ENCODE measurements at regions not wholly inside any gene's neighbourhood (a gene's known extent, or its start where the extent isn't known, plus 50 kb on each side); places are given as distances from the start of the nearest gene placed in this dataset.
"Not testable (repeated sequence)": the region's sequence is repeated elsewhere in the genome, so short reads cannot be mapped to it uniquely, and the experiment has no call there.

DNA sequence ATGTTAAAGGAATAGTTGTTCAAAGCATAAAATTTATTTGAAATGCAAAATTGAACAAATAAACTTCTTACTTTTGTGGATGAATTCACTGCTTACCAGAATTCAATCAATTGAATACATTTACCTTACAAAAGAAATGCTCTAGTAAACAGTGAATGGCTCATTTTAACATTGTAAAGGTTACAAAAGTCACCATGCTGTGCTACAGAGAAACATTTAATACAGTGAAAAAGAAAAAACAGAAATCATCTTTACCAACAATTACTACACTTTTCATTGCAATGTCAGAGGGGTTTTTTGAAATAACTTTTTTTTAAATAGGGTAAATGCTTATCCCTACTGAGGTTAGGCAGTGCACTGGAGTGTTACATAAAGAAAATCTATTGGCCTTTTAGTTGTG is 853.0 kb downstream of the NCAM2 start:
- Mint-ChIP-seq H3K4me1 (no peaks in the 10 kb centered on the region), H3K9me3 (peaks cover 5% of the 10 kb centered on the region), H3K27me3 (no peaks in the 10 kb centered on the region), H3K36me3 (ENCODE audit: low read depth) (no peaks in the 10 kb centered on the region), H3K4me3 (no peak overlapping the region), H3K27ac (no peak overlapping the region)
- DNase-seq = no peak
- intact Hi-C loops (cut with micrococcal nuclease) = no loop called here

DNA sequence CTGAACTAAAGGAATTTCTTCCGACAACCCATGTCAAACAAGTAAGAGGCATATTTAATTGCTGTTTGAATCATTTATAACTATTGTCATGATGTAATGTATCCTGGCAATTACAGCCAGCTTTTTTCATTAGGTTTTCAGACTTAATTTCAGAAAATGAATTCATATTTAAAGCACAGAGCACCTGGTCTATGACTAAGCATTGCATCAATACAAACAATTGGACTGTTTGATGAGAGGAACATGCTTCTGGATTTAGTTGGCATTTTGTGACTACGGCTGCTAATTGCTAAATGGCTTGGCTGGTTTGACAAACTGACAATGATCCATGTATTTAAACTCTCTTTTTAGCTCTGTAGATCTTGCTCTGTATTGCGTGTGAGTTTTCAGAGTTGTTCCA is 853.4 kb downstream of the NCAM2 start:
- no peak overlapping the region for H3K27ac Mint-ChIP-seq

DNA sequence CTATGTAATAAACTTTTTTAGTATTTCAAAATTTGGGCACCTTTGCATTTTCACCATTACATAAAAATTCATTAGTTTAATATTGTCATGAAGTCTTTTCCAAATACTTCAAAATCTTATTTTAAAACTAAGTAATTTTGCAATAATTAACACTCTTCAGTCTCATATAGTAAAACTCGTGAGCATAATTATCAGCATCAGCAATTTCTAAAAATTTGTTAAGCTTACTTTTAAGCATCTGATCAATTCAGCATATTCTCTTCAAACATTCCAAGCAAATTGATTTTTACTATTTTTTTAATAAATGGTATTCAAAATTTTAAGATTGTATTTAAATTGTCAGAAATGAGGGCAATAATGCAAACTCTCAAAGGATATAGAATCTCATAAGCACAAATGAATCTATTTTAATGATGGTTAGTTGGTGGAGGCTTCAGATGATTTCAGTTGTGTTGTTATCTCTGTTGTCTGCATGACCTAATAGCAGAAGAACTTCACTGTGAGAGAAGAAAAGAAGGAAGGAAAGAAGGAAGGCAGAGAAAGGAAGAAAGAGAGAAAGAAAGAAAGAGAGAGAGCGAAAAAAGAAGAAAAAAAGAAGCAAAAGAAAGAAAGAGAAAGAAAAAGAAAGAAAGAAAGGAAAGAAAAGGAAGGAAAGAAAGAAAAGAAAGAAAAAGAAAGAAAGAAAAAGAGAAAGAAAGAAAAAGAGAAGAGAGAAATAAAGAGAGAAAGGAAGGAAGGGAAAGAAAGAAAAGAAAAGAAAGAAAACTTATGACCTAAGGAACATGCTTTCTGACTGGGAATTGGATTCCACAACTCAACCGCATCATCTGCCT is 860.5 kb downstream of the NCAM2 start:
- intact Hi-C loops (cut with micrococcal nuclease) = no loop called here
- H3K36me3 Mint-ChIP-seq (ENCODE audit: low read depth) = no peaks in the 10 kb centered on the region
- H3K4me3 Mint-ChIP-seq = no peak overlapping the region
- no peaks in the 10 kb centered on the region for H3K4me1 Mint-ChIP-seq
- no peak overlapping the region for H3K27ac Mint-ChIP-seq
- peaks cover 4% of the 10 kb centered on the region for H3K9me3 Mint-ChIP-seq
- no peaks in the 10 kb centered on the region for H3K27me3 Mint-ChIP-seq
- no peak for DNase-seq

More for the DNA sequence above, 853.4 kb downstream of the NCAM2 start:
- DNase-seq = no peak
- Mint-ChIP-seq H3K4me3 (no peak overlapping the region), H3K4me1 (no peaks in the 10 kb centered on the region), H3K9me3 (peaks cover 4% of the 10 kb centered on the region), H3K36me3 (ENCODE audit: low read depth) (no peaks in the 10 kb centered on the region), H3K27me3 (no peaks in the 10 kb centered on the region)
- intact Hi-C loops (cut with micrococcal nuclease) = no loop called here

DNA sequence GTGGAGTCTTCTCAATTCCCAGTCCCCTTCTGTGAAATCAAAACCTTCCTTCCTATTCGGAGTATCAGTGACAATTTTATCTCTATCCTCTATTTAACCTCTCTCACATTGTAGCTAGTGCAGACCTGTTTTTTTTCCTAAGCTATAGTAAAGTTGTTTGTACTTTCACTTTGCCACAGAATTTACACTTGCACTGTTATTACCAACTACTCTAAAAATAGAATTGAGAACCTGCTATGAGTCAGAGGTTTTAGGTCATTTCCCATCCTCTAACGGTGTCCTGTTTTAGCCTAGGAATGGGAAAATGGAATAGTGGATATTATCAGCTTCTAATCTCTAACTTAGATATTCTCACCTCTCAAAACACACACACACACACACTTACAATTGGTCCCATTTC is 862.7 kb downstream of the NCAM2 start:
- H3K27ac Mint-ChIP-seq = no peak overlapping the region
- H3K4me3 Mint-ChIP-seq = no peak overlapping the region
- intact Hi-C loops (cut with micrococcal nuclease) = no loop called here
- H3K27me3 Mint-ChIP-seq = no peaks in the 10 kb centered on the region
- H3K9me3 Mint-ChIP-seq = no peaks in the 10 kb centered on the region
- no peaks in the 10 kb centered on the region for H3K36me3 Mint-ChIP-seq (ENCODE audit: low read depth)
- DNase-seq = no peak
- H3K4me1 Mint-ChIP-seq = no peaks in the 10 kb centered on the region

DNA sequence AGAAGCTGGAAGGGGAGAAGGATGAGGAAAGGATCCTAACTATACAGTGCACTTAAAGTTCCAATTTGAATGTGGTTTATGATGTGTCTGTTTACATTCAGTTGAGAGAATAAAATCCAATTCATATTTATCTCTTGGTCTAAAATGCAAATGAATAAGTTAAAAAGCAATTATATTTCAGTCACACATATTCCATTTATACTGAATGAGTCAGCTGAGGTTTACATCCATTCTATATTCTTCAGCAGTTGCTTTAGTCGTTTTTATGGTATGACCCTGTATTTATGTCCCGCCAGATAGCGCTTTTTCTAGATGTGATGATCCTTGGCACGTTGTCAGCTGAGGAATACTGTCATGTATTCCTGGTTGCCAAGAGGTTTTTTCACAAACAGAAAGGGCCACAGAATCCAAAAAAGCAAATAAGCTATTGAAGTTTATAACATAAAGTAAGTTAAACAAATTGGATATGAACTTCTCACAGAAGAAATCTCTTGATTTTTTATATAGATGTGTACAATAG is 866.2 kb downstream of the NCAM2 start:
- DNase-seq = no peak
- H3K4me3 Mint-ChIP-seq = no peak overlapping the region
- no peaks in the 10 kb centered on the region for H3K4me1 Mint-ChIP-seq
- no peaks in the 10 kb centered on the region for H3K27me3 Mint-ChIP-seq
- H3K9me3 Mint-ChIP-seq = no peaks in the 10 kb centered on the region
- intact Hi-C loops (cut with micrococcal nuclease) = no loop called here
- no peaks in the 10 kb centered on the region for H3K36me3 Mint-ChIP-seq (ENCODE audit: low read depth)
- H3K27ac Mint-ChIP-seq = no peak overlapping the region

DNA sequence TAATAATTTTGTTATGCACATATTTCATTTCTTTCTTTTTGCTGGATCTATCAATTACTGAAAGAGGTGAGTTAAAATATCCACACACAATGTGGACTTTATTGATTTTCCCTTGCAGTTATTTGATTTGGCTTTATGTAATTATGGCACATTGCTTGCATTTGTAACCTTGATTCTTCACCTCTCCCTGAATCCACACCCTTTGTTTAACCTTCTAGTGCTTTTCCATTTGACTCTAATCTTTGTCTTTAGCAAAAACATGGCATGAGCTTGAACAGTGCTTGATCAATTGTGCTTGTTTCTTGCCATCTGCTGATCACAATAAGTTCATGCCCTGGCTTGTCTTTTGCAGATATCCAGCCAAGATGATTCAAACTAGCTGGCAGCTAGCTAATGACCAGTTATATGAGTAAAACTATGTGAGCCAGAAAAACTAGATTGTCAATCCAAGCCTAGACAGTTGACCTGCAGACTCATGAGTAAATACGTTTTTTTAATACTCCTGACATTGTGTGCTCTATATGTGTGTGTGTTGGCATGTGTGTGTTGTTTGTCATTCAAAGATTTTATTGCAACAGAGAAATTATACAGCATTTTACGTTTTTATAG is 899.2 kb downstream of the NCAM2 start:
- intact Hi-C loops (cut with micrococcal nuclease) = no loop called here
- Mint-ChIP-seq H3K27ac (no peak overlapping the region), H3K36me3 (ENCODE audit: low read depth) (no peaks in the 10 kb centered on the region), H3K4me3 (no peak overlapping the region), H3K4me1 (no peaks in the 10 kb centered on the region), H3K27me3 (no peaks in the 10 kb centered on the region), H3K9me3 (no peaks in the 10 kb centered on the region)
- DNase-seq = no peak

DNA sequence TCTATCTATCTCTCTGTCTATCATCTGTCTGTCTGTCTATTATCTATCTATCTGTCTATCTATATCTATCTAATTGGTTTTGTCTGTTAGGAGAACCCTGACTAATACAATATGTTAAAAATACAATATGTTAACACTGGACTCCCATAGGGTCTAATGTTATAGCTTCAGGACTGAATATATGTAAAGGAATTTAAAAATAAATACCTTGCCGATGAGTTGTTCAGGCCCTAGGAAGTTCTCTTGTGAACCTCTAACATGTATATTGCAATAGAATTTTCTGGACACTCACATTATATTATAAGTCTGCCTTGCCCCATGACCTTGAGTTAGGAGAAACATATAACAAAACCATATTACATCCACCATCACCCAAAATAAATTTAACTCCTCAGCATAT is 900.6 kb downstream of the NCAM2 start:
- Mint-ChIP-seq H3K27ac (no peak overlapping the region), H3K9me3 (no peaks in the 10 kb centered on the region), H3K36me3 (ENCODE audit: low read depth) (no peaks in the 10 kb centered on the region), H3K4me3 (no peak overlapping the region), H3K27me3 (no peaks in the 10 kb centered on the region), H3K4me1 (no peaks in the 10 kb centered on the region)
- no peak for DNase-seq
- intact Hi-C loops (cut with micrococcal nuclease) = no loop called here

DNA sequence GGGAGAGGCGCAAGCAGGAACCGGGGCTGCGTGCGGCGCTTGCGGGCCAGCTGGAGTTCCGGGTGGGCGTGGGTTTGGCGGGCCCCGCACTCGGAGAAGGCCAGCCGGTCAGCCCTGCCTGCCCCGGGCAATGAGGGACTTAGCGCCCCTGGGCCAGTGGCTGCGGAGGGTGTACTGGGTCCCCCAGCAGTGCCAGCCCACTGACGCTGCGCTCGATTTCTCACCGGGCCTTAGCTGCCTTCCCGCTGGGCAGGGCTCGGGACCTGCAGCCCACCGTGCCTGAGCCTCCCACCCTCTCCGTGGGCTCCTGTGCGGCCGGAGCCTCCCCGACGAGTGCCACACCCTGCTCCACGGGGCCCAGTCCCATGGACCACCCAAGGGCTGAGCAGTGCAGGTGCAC is 904.2 kb downstream of the NCAM2 start:
- H3K4me3 Mint-ChIP-seq; H3K36me3 Mint-ChIP-seq (ENCODE audit: low read depth); H3K27me3 Mint-ChIP-seq; H3K4me1 Mint-ChIP-seq; H3K9me3 Mint-ChIP-seq; H3K27ac Mint-ChIP-seq; DNase-seq; intact Hi-C loops (cut with micrococcal nuclease): not testable (repeated sequence)

DNA sequence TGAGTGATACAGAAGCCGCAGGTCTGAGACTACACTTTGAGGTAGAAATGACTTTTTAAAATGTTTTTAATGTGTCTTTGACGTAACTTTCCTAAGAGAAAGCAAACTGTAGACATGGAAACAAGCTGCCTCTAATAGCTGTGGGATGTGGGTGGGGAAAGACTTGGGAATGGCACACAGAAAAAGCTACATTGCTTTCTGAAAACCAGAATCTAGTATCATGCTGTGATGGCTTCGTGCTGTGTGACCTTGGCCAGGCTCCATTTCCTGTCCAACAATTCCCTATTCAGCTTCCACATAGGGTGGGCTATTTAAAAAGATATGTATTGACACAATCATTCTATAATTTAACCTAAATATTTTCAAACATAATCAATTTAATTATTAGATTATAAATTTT is 909.1 kb downstream of the NCAM2 start:
- H3K4me3 Mint-ChIP-seq = no peak overlapping the region
- H3K36me3 Mint-ChIP-seq (ENCODE audit: low read depth) = no peaks in the 10 kb centered on the region
- no peaks in the 10 kb centered on the region for H3K4me1 Mint-ChIP-seq
- no peaks in the 10 kb centered on the region for H3K27me3 Mint-ChIP-seq
- H3K9me3 Mint-ChIP-seq = no peaks in the 10 kb centered on the region
- no peak overlapping the region for H3K27ac Mint-ChIP-seq
- DNase-seq = no peak
- intact Hi-C loops (cut with micrococcal nuclease) = no loop called here

DNA sequence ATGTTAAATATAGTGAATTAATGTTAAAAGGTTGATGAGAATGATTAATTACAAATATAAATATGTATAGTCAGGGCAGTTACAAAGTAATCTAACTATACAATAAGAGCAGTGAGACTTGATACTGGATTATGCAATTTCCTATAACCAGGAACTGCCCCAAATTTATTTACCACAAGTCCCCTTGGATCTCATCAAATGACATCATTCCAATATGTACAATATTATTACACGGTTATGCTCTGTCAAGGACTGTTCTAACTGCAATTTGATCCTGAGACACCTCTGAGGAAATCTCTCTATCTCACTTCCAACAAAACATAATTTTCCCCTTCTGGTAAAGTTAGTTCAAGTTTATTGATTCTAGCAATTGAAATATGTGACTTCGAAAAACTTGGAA is 917.6 kb downstream of the NCAM2 start:
- H3K36me3 Mint-ChIP-seq (ENCODE audit: low read depth) = no peaks in the 10 kb centered on the region
- intact Hi-C loops (cut with micrococcal nuclease) = no loop called here
- no peak overlapping the region for H3K27ac Mint-ChIP-seq
- H3K4me1 Mint-ChIP-seq = no peaks in the 10 kb centered on the region
- no peaks in the 10 kb centered on the region for H3K9me3 Mint-ChIP-seq
- no peaks in the 10 kb centered on the region for H3K27me3 Mint-ChIP-seq
- no peak overlapping the region for H3K4me3 Mint-ChIP-seq
- DNase-seq = no peak

DNA sequence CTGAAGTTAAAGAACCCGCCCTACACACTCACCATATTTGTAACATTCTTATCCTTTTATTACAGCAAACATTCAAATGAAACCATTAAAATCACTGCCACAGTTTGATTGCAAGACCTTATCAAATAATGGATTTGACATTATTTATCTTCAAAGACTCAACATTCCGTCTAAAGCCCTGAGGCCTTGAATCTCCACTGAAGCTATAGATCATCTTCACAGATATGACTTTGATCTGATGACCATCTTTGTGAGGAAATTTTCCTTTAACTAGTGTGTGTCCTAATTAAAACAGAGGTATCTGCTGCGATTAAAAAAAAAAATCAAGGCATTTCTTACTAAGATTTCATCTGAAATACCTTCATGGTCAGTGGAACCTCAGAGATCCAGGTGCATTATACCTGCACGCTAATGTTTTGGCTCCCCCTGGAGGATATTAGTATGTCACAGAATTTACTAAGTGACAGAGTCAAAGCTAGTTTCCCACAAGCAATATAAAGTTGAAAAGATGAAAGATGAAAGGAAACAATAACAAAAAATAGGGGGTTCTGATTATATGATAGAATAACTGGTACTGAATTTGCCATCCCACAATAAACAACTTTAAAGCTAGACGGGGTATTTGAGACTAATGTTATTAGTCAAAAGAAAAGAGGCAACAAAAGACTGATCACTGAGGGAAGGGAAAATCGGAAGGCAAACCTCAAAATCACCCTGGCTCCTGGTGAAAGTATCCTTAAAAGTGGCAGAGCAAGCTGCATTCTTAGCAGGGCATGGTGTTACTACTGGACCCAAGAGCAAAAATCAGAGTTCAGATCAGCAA is 923.4 kb downstream of the NCAM2 start:
- intact Hi-C loops (cut with micrococcal nuclease) = loop anchor here (5.0 kb wide), 2 partner anchors 689 to 759 kb away; no protein-coding TSS in a partner anchor
- no peaks in the 10 kb centered on the region for H3K27me3 Mint-ChIP-seq
- H3K4me3 Mint-ChIP-seq = no peak overlapping the region
- no peaks in the 10 kb centered on the region for H3K36me3 Mint-ChIP-seq (ENCODE audit: low read depth)
- no peaks in the 10 kb centered on the region for H3K4me1 Mint-ChIP-seq
- no peak overlapping the region for H3K27ac Mint-ChIP-seq
- no peak for DNase-seq
- H3K9me3 Mint-ChIP-seq = no peaks in the 10 kb centered on the region

DNA sequence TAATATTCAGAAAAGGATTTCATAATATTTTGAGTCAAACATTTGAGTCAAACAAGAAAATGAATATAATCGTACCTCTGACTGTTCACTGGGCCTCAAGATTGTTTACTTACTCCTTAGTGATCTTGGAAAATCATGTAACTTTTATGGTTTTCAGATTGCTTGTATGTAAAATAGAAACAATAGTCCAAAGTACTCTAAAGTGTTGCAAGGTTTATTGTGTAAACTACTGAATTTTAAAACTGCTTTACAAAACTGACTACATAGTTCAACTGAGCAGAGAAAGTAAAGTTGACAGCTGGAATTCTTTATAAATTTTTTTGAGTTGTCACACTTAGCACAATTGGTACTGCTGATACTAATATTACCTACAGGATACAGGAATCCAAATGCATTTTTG is 931.0 kb downstream of the NCAM2 start:
- Mint-ChIP-seq H3K36me3 (ENCODE audit: low read depth) (no peaks in the 10 kb centered on the region), H3K4me1 (no peaks in the 10 kb centered on the region), H3K27me3 (no peaks in the 10 kb centered on the region), H3K9me3 (no peaks in the 10 kb centered on the region), H3K27ac (no peak overlapping the region), H3K4me3 (no peak overlapping the region)
- no peak for DNase-seq
- intact Hi-C loops (cut with micrococcal nuclease) = no loop called here

DNA sequence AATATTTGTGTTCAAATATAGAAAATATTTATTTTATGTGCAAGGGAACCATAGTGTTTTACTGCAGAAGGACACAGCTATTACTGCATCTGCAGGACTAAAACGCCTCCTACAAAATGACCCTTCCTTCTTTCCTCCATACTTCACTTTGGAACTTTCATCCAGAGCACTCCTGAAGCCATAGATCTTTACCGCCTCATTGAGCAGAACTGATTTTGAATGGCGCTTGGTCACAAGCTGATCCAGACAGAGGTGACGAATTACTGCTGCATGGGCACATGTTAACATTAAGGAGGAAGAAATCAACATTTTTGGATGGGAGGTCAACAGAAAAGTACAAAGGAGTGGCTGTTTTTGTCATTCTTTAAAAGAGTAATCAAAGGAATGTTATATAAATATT is 931.6 kb downstream of the NCAM2 start:
- intact Hi-C loops (cut with micrococcal nuclease) = no loop called here
- Mint-ChIP-seq H3K4me3 (no peak overlapping the region), H3K9me3 (no peaks in the 10 kb centered on the region), H3K4me1 (no peaks in the 10 kb centered on the region), H3K36me3 (ENCODE audit: low read depth) (no peaks in the 10 kb centered on the region), H3K27ac (no peak overlapping the region), H3K27me3 (no peaks in the 10 kb centered on the region)
- DNase-seq = no peak

DNA sequence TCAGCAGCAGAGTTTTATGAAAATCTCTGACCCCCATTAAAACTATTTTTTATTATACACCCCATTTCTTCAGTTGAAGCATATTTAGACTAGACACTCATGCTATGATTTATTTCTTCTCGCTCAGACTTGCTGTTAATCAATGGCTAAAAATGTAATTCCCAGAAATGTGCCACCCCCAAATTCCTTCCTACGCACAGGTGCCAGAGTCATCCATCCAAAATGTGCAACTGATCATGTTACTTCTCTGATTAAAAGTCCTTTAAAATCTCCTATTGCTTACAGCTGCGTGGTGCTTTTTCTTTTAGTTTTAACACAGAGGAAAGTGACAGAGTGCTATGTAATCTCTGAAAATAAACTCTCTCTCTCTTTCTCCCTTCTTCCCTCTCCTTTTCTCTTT is 954.4 kb downstream of the NCAM2 start:
- Mint-ChIP-seq H3K9me3 (no peaks in the 10 kb centered on the region), H3K27me3 (no peaks in the 10 kb centered on the region), H3K4me1 (no peaks in the 10 kb centered on the region), H3K36me3 (ENCODE audit: low read depth) (no peaks in the 10 kb centered on the region), H3K4me3 (no peak overlapping the region), H3K27ac (no peak overlapping the region)
- no peak for DNase-seq
- intact Hi-C loops (cut with micrococcal nuclease) = no loop called here
